Stimulated activated effector memory CD8-positive, alpha-beta T cell treated with anti-CD3 and anti-CD28 coated beads, Interleukin-12 subunit alpha, Interleukin-12 subunit beta, amount 100 ng/mL, for 72 hours (primary cell): ENCODE measurements at regions not wholly inside any gene's neighbourhood (a gene's known extent, or its start where the extent isn't known, plus 50 kb on each side); places are given as distances from the start of the nearest gene placed in this dataset.
"Not testable (repeated sequence)": the region's sequence is repeated elsewhere in the genome, so short reads cannot be mapped to it uniquely, and the experiment has no call there.

Source experiments
- ATAC-seq: fragments of 150-1000 bp; cut with Tn5 transposase; 2 replicates; pipeline ENCODE4 v1.10.0; 2021
- DNase-seq, 2 donors: peaks; one replicate each; pipeline ENCODE4 v3.0.0; 2021 to 2022; ENCODE audit warnings: low spot score in 2 of 2
- H3K27ac Mint-ChIP-seq: one replicate; pipeline ENCODE4 v1.8.0; 2022; ENCODE audit warnings: mild to moderate bottlenecking, mixed read lengths
- H3K36me3 Mint-ChIP-seq: one replicate; pipeline ENCODE4 v1.8.0; 2022; ENCODE audit warnings: mild to moderate bottlenecking, mixed read lengths
- H3K4me1 Mint-ChIP-seq: one replicate; pipeline ENCODE4 v1.8.0; 2022; ENCODE audit warnings: mixed read lengths
- H3K4me3 Mint-ChIP-seq: one replicate; pipeline ENCODE4 v1.8.0; 2022; ENCODE audit warnings: mild to moderate bottlenecking, mixed read lengths
- H3K9me3 Mint-ChIP-seq: one replicate; pipeline ENCODE4 v1.8.0; 2022; ENCODE audit warnings: mixed read lengths

DNA sequence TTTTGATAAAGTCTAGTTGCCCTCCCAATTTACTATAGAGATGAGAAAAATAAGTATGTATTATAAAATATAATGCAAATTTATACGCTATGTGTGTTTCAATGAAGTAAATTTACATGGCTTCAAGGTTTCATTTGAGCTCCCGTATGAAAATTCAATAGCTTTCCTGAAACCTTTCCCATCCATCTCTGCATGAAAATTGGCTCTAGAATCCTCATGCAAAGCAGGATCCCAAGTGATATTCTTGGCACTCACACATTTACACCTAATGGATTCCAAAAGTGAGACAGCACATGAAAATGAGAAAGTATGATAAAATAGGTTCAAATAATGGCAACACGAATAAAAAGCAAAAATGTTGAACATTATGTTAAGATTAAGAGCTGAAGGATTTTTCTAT lies 1595.8 kb upstream of the SEL1L start:
- ATAC-seq: no peak
- Mint-ChIP-seq H3K4me1 (no peaks in the 10 kb centered on the region), H3K9me3 (peaks cover 34% of the 10 kb centered on the region), H3K36me3 (no peaks in the 10 kb centered on the region), H3K4me3 (no peak overlapping the region), H3K27ac (no peak overlapping the region)
- no peak for DNase-seq

DNA sequence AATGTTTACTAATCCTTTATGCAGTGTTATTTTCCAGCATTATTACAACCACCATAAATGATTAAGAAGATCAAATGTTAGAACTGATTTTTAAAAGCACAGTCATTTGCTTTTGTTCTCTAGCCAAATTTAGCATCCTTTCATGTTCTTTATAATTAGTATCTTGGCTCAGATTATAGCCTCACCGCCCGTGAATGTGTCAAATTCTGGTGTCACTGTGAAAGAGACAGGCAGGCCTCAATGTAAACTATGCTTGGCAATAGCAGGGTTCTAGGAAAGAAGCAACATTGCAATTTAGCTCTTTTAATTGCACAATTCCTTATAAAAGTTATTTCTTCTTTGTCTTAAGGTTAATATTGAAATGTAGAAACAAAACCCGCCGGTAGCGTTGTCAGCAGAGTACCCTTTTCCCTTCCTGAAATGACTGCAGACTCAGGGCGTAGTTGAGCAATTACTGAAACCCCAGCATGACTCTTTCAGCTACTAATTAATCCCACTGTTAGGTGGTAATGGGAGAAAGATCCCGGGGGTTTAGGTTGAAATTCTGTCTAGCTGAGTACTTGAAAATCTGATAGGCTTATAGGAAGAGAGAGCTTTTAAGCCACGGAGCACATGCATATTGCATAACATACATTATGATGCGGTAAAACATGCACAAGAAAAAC lies 1600.5 kb upstream of the SEL1L start:
- Mint-ChIP-seq H3K4me1 (no peaks in the 10 kb centered on the region), H3K36me3 (no peaks in the 10 kb centered on the region), H3K4me3 (no peak overlapping the region), H3K27ac (no peak overlapping the region), H3K9me3 (peaks cover 25% of the 10 kb centered on the region)
- DNase-seq (no peak), ATAC-seq (no peak)

DNA sequence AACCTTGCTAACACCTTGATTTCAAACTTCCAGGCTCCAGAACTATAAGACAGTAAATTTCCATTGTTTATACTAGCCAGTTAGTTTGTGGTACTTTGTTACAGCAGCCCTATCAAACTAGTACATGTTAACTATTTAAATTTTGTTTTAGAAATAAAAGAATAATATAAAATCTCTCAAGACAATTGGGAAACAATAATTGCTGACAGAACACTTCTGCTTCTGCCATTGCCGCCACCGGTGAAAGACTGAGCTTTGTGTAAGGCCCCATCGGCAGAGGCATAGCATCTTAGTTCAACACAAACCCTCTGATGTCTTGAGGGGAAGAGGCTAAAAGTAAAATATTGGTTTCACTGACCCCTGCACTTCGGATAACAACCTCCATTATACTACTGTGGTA lies 1607.1 kb upstream of the SEL1L start:
- DNase-seq (no peak), ATAC-seq (no peak)
- Mint-ChIP-seq H3K9me3 (peaks cover 19% of the 10 kb centered on the region), H3K4me1 (no peaks in the 10 kb centered on the region), H3K27ac (no peak overlapping the region), H3K4me3 (no peak overlapping the region), H3K36me3 (no peaks in the 10 kb centered on the region)

DNA sequence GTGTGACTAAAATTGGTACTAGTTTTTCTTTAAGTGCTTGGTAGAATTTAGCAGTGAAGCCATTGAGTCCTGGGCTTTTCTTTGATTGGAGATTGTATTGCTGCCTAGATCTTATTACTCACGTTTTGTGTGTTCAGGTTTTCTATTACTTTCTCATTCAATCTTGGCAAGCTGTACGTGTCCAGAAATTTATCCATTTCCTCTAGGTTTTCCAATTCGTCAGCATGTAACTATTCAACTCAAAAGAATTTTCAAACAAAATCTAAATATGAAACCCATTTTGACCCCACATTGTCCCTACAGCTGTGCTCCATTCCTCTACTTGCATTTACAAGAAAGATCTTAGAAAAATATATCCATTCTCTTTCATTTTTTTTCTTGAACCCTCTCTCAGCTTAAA lies 1613.4 kb upstream of the SEL1L start:
- no peak overlapping the region for H3K4me3 Mint-ChIP-seq
- no peaks in the 10 kb centered on the region for H3K36me3 Mint-ChIP-seq
- no peak for ATAC-seq
- no peaks in the 10 kb centered on the region for H3K4me1 Mint-ChIP-seq
- peaks cover 14% of the 10 kb centered on the region for H3K9me3 Mint-ChIP-seq
- no peak for DNase-seq
- no peak overlapping the region for H3K27ac Mint-ChIP-seq

DNA sequence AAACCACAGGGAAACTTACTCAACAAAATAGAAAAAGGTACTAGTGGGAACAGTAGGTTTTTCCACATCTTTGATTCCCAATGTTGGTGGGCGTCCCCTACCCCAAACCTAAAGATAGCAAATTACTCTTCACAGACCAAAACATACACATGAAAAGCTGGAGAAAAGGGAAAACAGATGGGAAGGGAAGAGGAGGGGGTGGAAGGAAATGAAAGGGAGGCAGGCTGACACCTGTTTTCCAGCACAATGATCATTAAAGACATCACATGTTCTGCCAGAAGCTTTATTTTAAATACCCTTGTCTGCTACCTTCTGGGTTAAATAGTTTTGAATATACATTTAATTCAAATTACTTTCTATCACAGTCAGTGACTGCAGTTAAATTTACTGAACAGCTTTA lies 1617.9 kb upstream of the SEL1L start:
- Mint-ChIP-seq H3K36me3 (no peaks in the 10 kb centered on the region), H3K27ac (no peak overlapping the region), H3K4me1 (no peaks in the 10 kb centered on the region)

DNA sequence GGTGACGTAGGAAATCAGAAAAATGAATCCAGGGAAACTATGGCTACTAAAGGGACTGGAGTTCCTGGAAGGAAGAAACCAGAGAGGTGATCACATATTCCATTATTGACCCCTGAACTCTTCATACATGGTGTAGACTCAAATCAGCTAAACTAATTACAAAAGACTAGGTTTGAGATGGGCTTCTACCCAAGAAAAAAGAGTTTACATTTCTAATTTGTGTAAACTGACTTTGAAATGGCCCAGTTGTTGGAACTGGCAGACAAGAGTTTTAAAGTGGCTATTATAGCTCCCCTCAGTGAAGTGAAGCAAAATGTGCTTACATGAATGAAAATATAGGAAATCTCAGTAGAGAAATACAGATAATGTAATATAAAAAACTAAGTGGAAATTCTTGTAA lies 1619.4 kb upstream of the SEL1L start:
- Mint-ChIP-seq H3K36me3 (no peaks in the 10 kb centered on the region), H3K27ac (no peak overlapping the region), H3K4me1 (no peaks in the 10 kb centered on the region), H3K4me3 (no peak overlapping the region), H3K9me3 (peaks cover 10% of the 10 kb centered on the region)
- ATAC-seq: no peak
- no peak for DNase-seq

More for the DNA sequence above, 1617.9 kb upstream of the SEL1L start:
- ATAC-seq (no peak), DNase-seq (no peak)
- peaks cover 10% of the 10 kb centered on the region for H3K9me3 Mint-ChIP-seq
- H3K4me3 Mint-ChIP-seq: no peak overlapping the region

DNA sequence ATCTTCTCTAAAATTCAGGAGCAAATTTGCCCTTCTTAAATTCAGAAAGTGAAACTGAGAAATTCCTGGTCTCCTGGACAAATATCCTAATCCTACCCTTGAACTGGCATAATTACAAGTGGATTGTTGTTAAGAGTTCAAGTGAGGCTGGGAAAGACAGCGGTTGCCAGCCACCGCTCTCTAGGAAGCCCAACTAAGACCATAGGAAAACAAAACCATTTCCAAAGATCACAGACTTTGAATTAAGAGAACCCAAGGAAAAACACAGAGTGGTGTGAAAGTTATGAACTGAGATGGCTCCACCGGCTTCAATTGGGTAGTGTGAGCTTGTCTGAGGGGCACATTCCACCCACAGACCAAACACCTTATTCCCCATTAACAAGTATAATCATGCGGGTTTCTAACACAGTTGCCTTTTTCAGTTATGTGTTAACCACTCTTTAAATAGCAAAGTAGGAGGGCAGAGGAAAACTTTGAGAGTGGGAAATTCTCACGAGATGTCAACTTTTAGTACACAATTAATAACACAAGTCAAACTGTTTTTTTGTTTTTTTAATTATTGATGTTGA lies 1628.8 kb upstream of the SEL1L start:
- peaks cover 21% of the 10 kb centered on the region for H3K9me3 Mint-ChIP-seq
- no peak for DNase-seq
- H3K4me1 Mint-ChIP-seq: no peaks in the 10 kb centered on the region
- no peaks in the 10 kb centered on the region for H3K36me3 Mint-ChIP-seq
- no peak overlapping the region for H3K27ac Mint-ChIP-seq
- no peak overlapping the region for H3K4me3 Mint-ChIP-seq
- ATAC-seq: no peak

DNA sequence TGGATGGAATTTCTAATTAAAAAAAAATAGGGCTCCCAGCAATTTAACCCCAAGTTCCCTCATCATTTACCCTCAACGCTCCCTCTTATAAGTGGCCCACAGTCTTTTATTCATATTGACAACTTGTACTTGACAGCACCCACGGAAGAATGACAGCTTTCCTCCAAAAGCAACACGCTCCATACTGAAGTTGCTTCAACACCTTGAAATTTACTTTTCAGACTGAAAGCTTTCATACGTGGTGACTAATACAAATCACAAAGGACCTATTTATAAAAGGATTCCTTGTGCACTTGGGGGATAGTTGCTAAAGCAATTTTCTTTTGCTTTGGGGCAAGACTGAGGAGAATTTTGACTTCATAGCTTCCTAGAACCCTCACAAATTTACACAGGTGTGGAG lies 1629.4 kb upstream of the SEL1L start:
- Mint-ChIP-seq H3K9me3 (peaks cover 21% of the 10 kb centered on the region), H3K27ac (no peak overlapping the region), H3K36me3 (no peaks in the 10 kb centered on the region), H3K4me1 (no peaks in the 10 kb centered on the region), H3K4me3 (no peak overlapping the region)
- ATAC-seq: no peak
- no peak for DNase-seq

DNA sequence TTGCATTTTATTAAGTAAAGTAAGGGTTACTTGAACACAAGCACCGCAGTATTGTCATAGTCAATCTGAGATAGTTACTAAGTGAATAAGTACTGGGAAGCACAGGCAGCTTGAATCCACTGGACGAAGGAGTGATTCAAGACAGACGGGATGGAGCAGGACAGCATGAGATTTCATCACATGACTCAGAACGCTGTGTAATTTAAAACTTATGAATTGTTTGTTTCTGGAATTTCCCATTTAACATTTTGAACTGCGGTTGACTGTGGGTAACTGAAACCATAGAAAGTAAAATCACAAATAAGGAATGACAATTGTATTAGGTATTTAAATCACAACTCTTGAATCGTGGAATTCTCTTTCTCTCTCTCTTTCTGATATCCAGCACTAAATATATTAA lies 1630.4 kb upstream of the SEL1L start:
- Mint-ChIP-seq H3K27ac (no peak overlapping the region), H3K9me3 (peaks cover 18% of the 10 kb centered on the region), H3K36me3 (no peaks in the 10 kb centered on the region), H3K4me1 (no peaks in the 10 kb centered on the region), H3K4me3 (no peak overlapping the region)
- ATAC-seq: no peak
- no peak for DNase-seq

DNA sequence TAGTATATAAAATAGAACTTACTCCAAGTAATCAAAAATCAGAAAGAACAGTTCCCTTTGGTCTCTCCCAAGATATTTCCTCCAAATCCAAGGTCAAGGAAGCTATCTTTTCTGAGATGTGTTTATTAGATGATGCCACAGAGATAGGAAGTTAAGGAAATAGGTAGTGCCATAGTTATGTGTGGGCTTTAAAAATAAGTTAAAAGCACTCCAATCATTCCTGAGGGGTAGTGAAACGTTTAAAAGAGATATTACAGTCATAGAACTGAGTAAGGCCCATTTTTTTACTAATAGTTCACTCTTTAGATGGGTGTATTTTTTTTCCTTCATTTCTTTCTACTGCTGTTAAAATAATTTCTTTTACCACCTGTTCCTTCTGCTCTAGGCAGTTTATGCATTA lies 1630.9 kb upstream of the SEL1L start:
- Mint-ChIP-seq H3K4me1 (no peaks in the 10 kb centered on the region), H3K27ac (no peak overlapping the region), H3K4me3 (no peak overlapping the region), H3K9me3 (peaks cover 18% of the 10 kb centered on the region), H3K36me3 (no peaks in the 10 kb centered on the region)
- DNase-seq: no peak
- ATAC-seq: no peak

DNA sequence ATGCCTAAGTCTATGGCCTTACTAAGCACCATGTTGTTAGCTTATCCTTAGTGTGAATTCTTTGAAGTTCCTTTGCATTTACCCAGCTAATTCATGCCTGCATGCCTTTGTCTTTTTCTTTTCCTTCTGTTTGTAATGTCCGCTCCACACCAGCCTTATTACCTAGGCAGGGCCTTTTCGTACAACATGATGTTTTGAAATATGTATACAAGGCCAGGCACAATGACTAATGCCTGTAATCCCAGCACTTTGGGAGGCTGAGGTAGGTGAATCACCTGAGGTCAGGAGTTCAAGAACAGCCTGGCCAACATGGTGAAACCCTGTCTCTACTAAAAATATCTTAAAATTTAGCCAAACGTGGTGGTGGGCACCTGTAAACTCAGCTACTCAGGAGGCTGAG lies 1636.5 kb upstream of the SEL1L start:
- Mint-ChIP-seq H3K27ac (no peak overlapping the region), H3K4me3 (no peak overlapping the region), H3K4me1 (no peaks in the 10 kb centered on the region), H3K36me3 (no peaks in the 10 kb centered on the region), H3K9me3 (peaks cover 13% of the 10 kb centered on the region)
- DNase-seq (no peak), ATAC-seq (no peak)

DNA sequence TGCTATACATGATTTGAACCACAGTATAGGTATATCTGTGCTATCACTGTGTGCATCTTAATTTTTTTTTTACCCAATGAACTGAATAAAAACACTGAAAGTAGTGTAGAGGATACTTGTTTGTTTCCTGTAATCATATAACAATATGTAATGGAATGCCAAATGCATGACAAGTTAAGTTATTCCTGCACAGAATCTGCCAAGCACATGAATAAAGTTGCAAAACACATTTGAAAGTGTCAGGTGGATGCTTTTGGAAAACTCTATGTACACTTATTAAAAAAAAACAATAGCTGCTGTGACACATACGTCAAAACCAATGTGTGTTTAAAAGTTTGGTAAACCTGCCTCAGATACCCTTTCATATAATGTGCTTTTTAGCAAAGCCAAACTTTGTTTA lies 1638.1 kb upstream of the SEL1L start:
- no peaks in the 10 kb centered on the region for H3K4me1 Mint-ChIP-seq
- H3K27ac Mint-ChIP-seq: no peak overlapping the region
- ATAC-seq (no peak), DNase-seq (no peak)
- H3K9me3 Mint-ChIP-seq: peaks cover 10% of the 10 kb centered on the region
- no peaks in the 10 kb centered on the region for H3K36me3 Mint-ChIP-seq
- H3K4me3 Mint-ChIP-seq: no peak overlapping the region

DNA sequence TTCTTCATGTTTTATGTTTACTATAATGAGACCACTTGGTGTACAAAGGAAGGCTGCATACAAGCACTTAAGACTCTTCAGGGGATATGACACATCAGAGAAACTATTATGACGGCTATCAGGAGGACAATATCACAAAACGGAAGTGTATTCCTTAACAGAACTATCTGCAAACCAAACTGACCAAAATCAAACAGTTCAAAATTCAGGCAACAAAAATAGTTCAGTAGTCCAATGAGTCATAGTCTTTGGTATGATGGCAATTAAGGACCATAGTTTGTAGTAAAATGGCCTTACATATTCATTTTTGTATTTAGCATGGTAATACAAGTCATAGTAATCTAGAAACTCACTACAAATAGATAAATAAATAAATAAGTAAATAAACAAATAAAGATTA lies 1638.7 kb upstream of the SEL1L start:
- no peak for DNase-seq
- no peaks in the 10 kb centered on the region for H3K36me3 Mint-ChIP-seq
- no peak overlapping the region for H3K4me3 Mint-ChIP-seq
- ATAC-seq: no peak
- H3K9me3 Mint-ChIP-seq: peaks cover 6% of the 10 kb centered on the region
- H3K4me1 Mint-ChIP-seq: no peaks in the 10 kb centered on the region
- no peak overlapping the region for H3K27ac Mint-ChIP-seq

DNA sequence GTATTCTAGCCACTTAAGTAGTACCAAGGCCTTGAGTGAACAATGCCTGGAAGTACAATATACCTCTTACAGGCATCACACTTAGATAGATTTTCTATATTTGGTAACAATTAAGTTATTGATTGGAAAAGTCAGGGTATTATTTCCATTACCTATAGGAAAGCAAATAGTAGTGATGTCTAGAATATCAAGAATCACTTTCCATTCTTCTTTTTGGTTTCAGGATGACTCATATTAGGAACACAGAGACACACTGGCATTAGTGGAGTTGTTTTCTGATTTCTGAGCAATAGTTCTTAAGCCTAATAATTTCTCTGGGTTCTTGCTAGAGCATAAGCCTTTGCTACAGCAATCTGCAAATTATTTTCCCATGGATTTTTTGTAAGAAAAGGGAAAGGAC lies 1640.0 kb upstream of the SEL1L start:
- Mint-ChIP-seq H3K9me3 (peaks cover 6% of the 10 kb centered on the region), H3K36me3 (no peaks in the 10 kb centered on the region), H3K27ac (no peak overlapping the region), H3K4me3 (no peak overlapping the region), H3K4me1 (no peaks in the 10 kb centered on the region)
- ATAC-seq (no peak), DNase-seq (no peak)

DNA sequence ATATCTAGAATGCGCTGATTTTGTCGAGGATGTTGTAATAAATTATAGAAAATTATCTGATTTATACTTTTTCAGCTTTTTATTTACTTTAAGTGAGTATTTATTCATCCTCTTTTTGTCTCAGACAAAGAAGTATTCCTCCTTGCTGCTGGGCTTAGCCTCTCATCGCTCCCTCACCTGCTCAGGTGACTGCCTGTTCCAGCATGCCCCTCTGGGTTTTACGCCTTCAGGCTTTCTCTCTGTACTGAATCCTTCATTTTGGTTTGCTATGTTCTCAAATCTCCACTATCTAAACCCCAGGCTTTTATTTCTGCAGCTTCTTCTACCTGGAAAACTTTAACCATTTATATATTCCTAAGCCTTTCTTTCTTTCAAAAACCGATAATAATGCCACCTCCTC lies 1650.9 kb upstream of the SEL1L start:
- Mint-ChIP-seq H3K36me3 (no peaks in the 10 kb centered on the region), H3K27ac (no peak overlapping the region), H3K9me3 (peaks cover 26% of the 10 kb centered on the region), H3K4me3 (no peak overlapping the region), H3K4me1 (no peaks in the 10 kb centered on the region)
- DNase-seq: no peak
- ATAC-seq: no peak

DNA sequence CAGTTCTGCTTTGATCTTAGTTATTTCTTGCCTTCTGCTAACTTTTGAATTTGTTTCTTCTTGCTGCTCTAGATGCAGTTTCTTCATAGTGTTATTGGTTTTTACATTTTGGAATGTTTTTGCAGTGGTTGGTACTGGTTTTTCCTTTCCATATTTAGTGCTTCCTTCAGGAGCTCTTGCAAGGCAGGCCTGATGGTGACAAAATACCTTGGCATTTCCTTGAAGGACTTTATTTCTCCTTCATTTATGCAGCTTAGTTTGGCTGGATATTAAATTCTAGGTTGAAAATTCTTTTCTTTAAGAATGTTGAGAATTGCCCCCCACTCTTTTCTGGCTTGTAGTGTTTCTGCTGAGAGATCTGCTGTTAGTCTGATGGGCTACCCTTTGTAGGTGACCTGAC lies 1654.7 kb upstream of the SEL1L start:
- not testable (repeated sequence) for DNase-seq

DNA sequence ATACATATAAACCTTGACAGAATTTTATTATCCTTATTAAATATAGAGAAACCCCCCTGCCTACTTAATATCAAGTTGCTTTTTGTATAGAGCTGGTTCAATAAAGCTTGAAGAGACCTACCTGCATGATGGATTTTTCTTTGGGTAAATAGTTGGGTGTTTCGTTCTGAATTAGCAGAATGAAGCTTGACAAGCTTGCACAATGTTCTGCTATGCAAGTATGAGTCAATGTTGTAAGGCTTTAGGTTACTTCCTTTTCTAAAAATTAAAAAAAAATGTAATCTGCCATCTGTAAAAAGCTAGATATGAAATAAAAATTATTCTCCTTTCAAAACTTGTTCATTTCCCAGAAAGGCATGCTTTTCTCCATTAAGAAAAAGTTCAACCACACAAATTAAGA lies 1662.6 kb upstream of the SEL1L start:
- H3K4me1 Mint-ChIP-seq: no peaks in the 10 kb centered on the region
- ATAC-seq (no peak), DNase-seq (no peak)
- no peak overlapping the region for H3K4me3 Mint-ChIP-seq
- no peak overlapping the region for H3K27ac Mint-ChIP-seq
- peaks cover 24% of the 10 kb centered on the region for H3K9me3 Mint-ChIP-seq
- no peaks in the 10 kb centered on the region for H3K36me3 Mint-ChIP-seq

More for the DNA sequence above, 1654.7 kb upstream of the SEL1L start:
- not testable (repeated sequence) for H3K36me3 Mint-ChIP-seq, H3K27ac Mint-ChIP-seq, H3K4me3 Mint-ChIP-seq, ATAC-seq, H3K4me1 Mint-ChIP-seq
- H3K9me3 Mint-ChIP-seq: peaks cover 26% of the 10 kb centered on the region
